NCI-H1694 (cell line): ENCODE measurements at regions not wholly inside any gene's neighbourhood (a gene's known extent, or its start where the extent isn't known, plus 50 kb on each side); places are given as distances from the start of the nearest gene placed in this dataset.
A peak's percentile ranks its signal among the peaks of the same experiment; 100 is the strongest.
"Not testable (repeated sequence)": the region's sequence is repeated elsewhere in the genome, so short reads cannot be mapped to it uniquely, and the experiment has no call there.

Experiments used
- DNase-seq: peaks from one replicate; lab custom pipeline; 2025; lab: John Stamatoyannopoulos, UW

DNA sequence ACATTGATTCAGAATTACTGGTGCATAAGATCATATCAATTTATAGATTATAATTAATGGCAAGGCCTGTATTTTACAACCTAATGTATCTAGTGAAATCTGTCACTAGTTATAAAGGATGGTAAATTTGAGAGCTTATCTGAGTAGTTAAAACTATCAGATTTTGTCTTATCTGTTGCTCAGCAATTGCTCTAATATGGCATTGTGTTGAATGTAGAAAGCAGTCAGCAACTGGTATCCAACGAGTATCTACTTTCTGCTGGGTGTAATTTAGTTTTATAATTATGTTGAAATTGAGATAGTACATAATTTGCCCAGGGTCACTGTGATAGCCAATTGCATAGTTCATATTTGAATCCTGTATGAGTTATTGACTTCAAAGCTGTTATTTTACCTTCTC lies 1005.7 kb downstream of the CDH11 start:
- no peak for DNase-seq

DNA sequence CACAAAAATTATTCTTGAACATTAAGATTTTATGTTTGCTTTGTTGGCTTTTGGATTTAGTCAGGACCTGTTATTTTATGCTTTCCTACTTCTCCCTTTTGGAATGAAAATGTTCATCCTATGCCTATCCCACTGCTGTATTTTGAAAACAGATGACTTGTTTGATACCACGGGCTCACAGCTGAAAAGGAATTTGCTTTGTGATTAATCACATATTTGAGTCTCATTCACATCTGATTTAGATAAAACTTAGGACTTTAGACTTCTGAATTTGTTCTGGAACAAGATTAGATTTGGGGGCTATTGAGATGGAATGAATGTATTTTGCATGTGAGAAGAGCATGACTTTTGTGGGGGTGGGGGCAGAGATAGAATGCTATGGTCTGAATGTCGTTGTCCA lies 1012.6 kb downstream of the CDH11 start:
- DNase-seq = no peak

- DNase-seq = no peak
Measured at GRCh38 chr16:64102654-64103053, 1019.2 kb downstream of the CDH11 start.

DNA sequence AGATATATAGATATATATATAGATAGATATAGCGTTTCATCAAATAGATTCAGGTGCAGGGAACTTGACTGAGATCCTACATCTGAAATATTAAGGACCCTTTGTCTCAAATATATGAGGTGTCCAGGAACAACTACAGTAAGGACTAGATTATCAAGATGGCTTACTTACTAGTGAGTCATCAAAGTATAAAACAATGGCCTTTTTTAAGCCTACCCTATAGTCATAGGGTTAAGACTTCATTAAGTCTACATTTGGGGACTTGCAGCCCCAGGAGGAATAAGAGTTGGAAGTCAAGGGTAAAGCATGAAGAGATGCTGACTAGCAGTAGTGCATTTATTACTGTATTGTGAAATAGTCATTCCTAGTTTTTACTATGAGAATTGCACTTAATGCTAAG lies 1023.4 kb downstream of the CDH11 start:
- no peak for DNase-seq

DNA sequence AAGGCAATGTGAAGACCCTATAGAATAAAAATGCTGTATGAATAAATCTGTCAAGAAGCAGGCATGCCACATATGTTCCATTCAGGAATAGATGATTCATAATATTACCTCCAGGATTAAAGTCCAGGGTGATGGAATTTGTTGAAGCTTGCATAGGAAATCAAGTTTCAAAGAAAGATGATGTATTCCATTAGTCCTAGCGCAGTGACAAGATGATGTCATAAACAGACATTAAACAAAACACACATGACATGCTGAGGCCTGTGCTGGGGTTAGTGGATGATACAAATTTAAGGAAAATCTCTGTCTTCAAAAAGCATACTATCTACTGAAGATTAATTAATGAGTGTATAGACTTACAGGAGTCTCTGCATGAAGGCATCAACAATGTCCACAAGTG lies 1025.2 kb downstream of the CDH11 start:
- DNase-seq = no peak

- no peak for DNase-seq
Measured at GRCh38 chr16:64094992-64095634, 1026.8 kb downstream of the CDH11 start.

DNA sequence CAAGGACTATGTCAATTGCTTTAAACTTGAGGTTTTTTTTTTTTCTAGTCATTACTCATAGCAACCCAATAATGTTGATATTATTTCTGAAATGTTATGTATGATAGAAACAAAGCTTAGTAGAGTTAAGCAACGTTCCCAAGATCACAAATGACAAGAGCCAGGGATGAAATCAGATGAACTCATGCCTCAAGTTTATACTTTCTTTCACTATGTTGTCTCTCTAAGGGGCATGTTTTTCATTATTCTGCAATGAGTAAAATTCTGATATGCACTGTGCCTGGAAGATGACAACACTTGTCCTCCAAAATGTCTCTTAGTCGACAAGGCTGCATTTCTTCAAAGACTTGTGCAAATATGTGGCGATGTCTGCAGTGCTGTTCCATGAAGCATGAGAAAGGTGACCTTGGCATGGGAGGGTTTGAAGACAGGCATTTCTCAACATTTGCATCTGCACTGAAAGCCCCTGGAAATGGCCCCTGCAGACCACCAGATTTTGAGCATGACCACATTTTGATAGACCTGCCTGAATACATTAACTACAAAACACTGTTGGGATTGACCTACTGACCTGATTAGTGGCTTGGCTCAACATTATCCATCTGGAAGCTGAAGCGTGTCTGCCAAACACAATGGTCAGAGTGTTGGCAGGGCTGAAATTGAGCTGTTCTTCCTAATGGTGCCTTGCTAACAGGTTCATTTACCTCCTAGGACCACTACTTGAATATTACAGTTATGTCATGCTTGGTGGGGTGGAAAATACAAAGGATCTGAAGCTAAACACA lies 1027.5 kb downstream of the CDH11 start:
- DNase-seq = no peak

DNA sequence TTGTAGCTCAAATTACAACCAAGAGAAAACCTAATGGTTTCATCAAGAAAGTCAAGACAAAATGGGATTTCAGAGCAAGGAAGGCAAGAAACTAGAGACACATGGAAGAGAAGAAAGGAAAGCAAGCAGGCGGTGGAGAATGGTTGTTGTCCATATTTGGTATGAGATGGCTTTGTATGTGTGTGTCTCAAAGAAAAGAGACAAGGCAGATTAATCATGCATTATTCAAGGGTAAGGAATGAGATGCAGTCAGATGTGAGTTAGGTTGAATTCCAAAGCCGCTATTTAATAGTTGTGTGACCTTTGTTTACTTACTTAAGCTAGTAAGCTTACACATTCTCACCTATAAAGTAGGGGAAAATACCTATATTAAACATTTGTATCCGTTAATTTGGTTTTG lies 1029.6 kb downstream of the CDH11 start:
- no peak for DNase-seq

- no peak for DNase-seq
Measured at GRCh38 chr16:64090327-64090726, 1031.5 kb downstream of the CDH11 start.

DNA sequence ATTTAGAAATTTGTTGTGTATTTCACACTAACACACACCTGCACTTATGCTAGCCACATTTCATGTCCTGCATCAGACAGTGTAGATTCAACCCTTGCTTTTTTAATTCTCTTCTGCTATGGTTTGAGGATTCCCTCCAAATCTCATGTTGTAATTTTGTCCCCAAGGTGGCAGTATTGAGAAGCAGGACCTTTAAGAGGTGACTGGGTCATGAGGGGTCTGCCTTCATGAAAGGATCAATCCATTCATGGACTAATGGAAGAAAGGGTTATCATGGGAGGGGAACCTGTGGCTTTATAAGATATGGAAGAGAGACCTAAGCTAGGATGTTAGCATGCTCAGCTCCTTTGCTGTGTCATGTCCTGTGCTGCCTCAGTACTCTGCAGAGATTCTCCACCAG lies 1032.2 kb downstream of the CDH11 start:
- DNase-seq = peak; percentile 23

DNA sequence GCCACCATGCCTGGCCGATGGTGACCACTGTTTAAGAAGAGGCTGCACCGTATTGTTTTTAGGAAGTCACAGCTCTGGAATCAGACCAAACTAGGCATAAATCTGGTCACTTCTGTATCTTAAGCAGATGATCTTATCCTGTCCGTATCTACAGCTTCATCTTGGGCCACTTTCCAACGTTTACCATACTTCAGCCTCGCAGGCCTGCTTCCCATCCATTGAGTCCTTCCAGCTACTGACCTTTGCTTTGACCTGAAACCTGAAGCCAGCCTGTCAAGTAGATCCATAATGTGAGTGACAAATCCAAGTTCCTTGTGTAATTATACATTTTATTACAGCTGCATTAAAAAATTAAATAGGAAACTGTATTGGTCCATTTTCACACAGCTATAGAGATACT lies 1033.0 kb downstream of the CDH11 start:
- no peak for DNase-seq

DNA sequence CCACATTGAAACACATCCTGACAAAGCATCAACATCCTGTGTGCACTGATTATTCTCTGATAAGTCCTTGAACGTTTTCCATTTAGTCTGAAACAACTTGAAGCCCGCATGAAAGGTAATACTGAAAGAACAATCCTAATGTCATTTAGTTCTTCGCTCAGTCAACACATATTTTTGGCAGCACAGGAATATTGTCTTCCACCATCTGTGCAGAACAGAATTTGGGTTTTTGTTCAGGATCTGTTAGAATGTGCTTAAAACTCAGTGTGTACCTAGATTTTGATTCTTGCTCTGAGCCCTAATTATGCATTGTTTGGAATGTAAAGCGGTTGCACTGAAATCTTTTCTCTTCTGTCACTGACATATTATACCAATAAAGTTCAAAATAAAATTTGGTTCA lies 1036.6 kb downstream of the CDH11 start:
- DNase-seq = no peak

GRCh38 chr16:64084706-64085105 lies 1037.2 kb downstream of the CDH11 start:
- DNase-seq = no peak

DNA sequence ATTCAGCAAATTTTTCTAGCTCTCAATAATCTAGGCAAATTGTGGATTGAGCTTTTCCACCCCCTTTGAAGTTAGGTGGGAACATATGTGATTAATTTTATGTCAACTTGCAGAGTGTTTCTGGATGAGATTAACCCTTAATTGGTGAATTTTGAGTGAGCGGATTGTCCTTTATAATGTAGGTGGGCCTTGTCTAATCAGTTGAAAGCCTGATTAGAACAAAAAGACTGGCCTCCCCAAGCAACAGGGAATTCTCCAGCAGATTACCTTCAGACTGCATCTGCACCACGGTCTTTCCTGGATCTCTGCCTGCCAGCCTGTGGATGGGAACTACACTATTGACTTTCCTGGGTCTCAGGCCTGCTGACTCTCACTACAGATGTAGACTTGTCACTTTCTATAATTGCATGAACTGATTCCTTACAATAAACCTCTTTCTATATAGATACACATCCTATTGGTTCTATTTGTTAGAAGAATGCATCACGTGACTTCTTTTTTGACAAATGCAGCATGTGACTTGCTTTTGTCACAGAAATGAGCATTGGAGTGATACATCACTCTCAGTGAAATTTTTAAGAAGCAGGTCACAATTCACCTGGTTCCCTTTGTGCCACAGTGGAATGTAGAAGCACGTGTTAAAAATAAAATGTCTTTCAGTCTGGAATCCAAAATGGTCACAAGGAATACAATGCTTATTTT lies 1038.3 kb downstream of the CDH11 start:
- no peak for DNase-seq

GRCh38 chr16:64077242-64077641 lies 1044.6 kb downstream of the CDH11 start:
- no peak for DNase-seq

- DNase-seq = no peak
Measured at GRCh38 chr16:64074706-64075105, 1047.2 kb downstream of the CDH11 start.

- DNase-seq = not testable (repeated sequence)
Measured at GRCh38 chr16:64072131-64072730, 1049.6 kb downstream of the CDH11 start.

GRCh38 chr16:64065523-64065922 lies 1056.3 kb downstream of the CDH11 start:
- no peak for DNase-seq

- no peak for DNase-seq
Measured at GRCh38 chr16:64061621-64062020, 1060.2 kb downstream of the CDH11 start.

- DNase-seq = no peak
Measured at GRCh38 chr16:64060631-64061030, 1061.2 kb downstream of the CDH11 start.

GRCh38 chr16:64058685-64059084 lies 1063.2 kb downstream of the CDH11 start:
- DNase-seq = no peak

DNA sequence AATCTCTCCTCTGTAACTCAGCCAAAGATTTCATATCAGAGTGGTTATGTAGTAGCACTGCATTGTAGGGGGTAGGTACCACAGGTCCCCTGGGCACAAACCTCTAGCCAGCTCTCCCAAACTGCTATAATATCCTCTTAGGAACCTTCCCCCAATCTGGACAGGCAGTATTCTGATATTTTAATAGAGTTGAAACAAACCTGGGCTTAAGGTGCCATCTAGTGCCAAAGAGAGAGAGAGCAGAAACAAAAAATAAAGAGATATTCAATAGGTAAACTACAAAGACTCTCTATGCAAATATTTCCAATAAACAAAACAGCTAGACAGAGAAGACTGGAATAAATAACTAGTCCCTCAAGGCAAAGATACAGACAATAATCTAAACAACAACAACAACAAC lies 1070.0 kb downstream of the CDH11 start:
- no peak for DNase-seq

GRCh38 chr16:64047878-64048277 lies 1074.0 kb downstream of the CDH11 start:
- DNase-seq = no peak
